Coronary artery (tissue), 2 donors: ENCODE measurements at regions not wholly inside any gene's neighbourhood (a gene's known extent, or its start where the extent isn't known, plus 50 kb on each side); places are given as distances from the start of the nearest gene placed in this dataset.
"Not testable (repeated sequence)": the region's sequence is repeated elsewhere in the genome, so short reads cannot be mapped to it uniquely, and the experiment has no call there.

Experiments
- DNase-seq: peaks from one replicate; pipeline ENCODE4 v3.0.0-alpha.2; 2017; ENCODE audit warnings: low spot score
- H3K27ac ChIP-seq, 2 donors: fragments of 200-600 bp; sonication (generic); one replicate each; pipeline ENCODE4 v1.5.1; 2016 to 2019
- H3K4me3 ChIP-seq: fragments of 200-600 bp; sonication (generic); 2 replicates; pipeline ENCODE4 v1.5.1; 2016; ENCODE audit warnings: mild to moderate bottlenecking, moderate library complexity
- CTCF ChIP-seq: fragments of 200-600 bp; sonication (generic); IDR thresholded peaks from one replicate; pipeline ENCODE4 v1.5.1; 2019; ENCODE audit warnings: antibody characterized with exemption

- no peak for TF ChIP-seq CTCF
- DNase-seq = no peak
- Histone ChIP-seq H3K27ac (no peak overlapping the region), H3K4me3 (no peak overlapping the region)
Measured at GRCh38 chr21:16455978-16456377, 726.2 kb downstream of the USP25 start.

GRCh38 chr21:16457498-16457897 is 727.7 kb downstream of the USP25 start:
- DNase-seq = no peak
- H3K4me3 ChIP-seq = no peak overlapping the region
- H3K27ac ChIP-seq = no peak overlapping the region
- no peak for TF ChIP-seq CTCF

- no peak for DNase-seq
- TF ChIP-seq CTCF = no peak
- no peak overlapping the region for H3K4me3 ChIP-seq
- H3K27ac ChIP-seq = no peak overlapping the region
Measured at GRCh38 chr21:16460936-16461335, 731.2 kb downstream of the USP25 start.

GRCh38 chr21:16464211-16464889 is 734.6 kb downstream of the USP25 start:
- H3K27ac ChIP-seq, H3K4me3 ChIP-seq, DNase-seq: not testable (repeated sequence)

GRCh38 chr21:16468184-16468583 is 738.4 kb downstream of the USP25 start:
- no peak for DNase-seq
- Histone ChIP-seq H3K27ac (no peak overlapping the region), H3K4me3 (no peak overlapping the region)
- no peak for TF ChIP-seq CTCF

GRCh38 chr21:16473988-16474387 is 744.2 kb downstream of the USP25 start:
- Histone ChIP-seq H3K27ac (peak overlapping the region; percentile 39 to 50), H3K4me3 (peak overlapping the region; percentile 16)
- DNase-seq = no peak
- TF ChIP-seq CTCF = no peak

- Histone ChIP-seq H3K27ac (peak overlapping the region in 1 of 2 donors; percentile 40), H3K4me3 (no peak overlapping the region)
- TF ChIP-seq CTCF = no peak
- no peak for DNase-seq
Measured at GRCh38 chr21:16476056-16476825, 746.5 kb downstream of the USP25 start.
